ENCODE measurements at regions not wholly inside any gene's neighbourhood (a gene's known extent, or its start where the extent isn't known, plus 50 kb on each side); places are given as distances from the start of the nearest gene placed in this dataset.

GRCh38 chr2:56444339-56444738 is 260.5 kb downstream of the CCDC85A start:
- peak; percentile 22 for DNase-seq

- no peak for DNase-seq
Measured at GRCh38 chr2:56448403-56449001, 264.7 kb downstream of the CCDC85A start.

GRCh38 chr2:56449002-56449431 is 265.2 kb downstream of the CCDC85A start:
- no peak for DNase-seq

GRCh38 chr2:56449449-56449860 is 265.7 kb downstream of the CCDC85A start:
- DNase-seq: no peak

GRCh38 chr2:56450047-56450446 is 266.3 kb downstream of the CCDC85A start:
- DNase-seq: no peak

GRCh38 chr2:56450772-56451171 is 267.0 kb downstream of the CCDC85A start:
- no peak for DNase-seq

GRCh38 chr2:56455642-56456041 is 271.9 kb downstream of the CCDC85A start:
- DNase-seq: no peak

- no peak for DNase-seq
Measured at GRCh38 chr2:56456791-56457190, 273.0 kb downstream of the CCDC85A start.

- DNase-seq: no peak
Measured at GRCh38 chr2:56460508-56460907, 276.7 kb downstream of the CCDC85A start.

- no peak for DNase-seq
Measured at GRCh38 chr2:56464066-56464465, 280.3 kb downstream of the CCDC85A start.

- no peak for DNase-seq
Measured at GRCh38 chr2:56464613-56465012, 280.8 kb downstream of the CCDC85A start.

- DNase-seq: no peak
Measured at GRCh38 chr2:56465491-56465890, 281.7 kb downstream of the CCDC85A start.

- DNase-seq: no peak
Measured at GRCh38 chr2:56473524-56473923, 289.7 kb downstream of the CCDC85A start.

GRCh38 chr2:56474412-56475158 is 290.8 kb downstream of the CCDC85A start:
- peak; percentile 91 for DNase-seq

GRCh38 chr2:56475191-56475590 is 291.4 kb downstream of the CCDC85A start:
- DNase-seq: no peak

GRCh38 chr2:56476509-56477071 is 292.8 kb downstream of the CCDC85A start:
- no peak for DNase-seq

- DNase-seq: no peak
Measured at GRCh38 chr2:56478027-56478426, 294.2 kb downstream of the CCDC85A start.

- DNase-seq: no peak
Measured at GRCh38 chr2:56483081-56483480, 299.3 kb downstream of the CCDC85A start.

GRCh38 chr2:56484906-56485305 is 301.1 kb downstream of the CCDC85A start:
- no peak for DNase-seq

- DNase-seq: no peak
Measured at GRCh38 chr2:56500317-56500716, 316.5 kb downstream of the CCDC85A start.

- DNase-seq: no peak
Measured at GRCh38 chr2:56502616-56503015, 318.8 kb downstream of the CCDC85A start.

- no peak for DNase-seq
Measured at GRCh38 chr2:56505885-56506284, 322.1 kb downstream of the CCDC85A start.

GRCh38 chr2:56508662-56509061 is 324.9 kb downstream of the CCDC85A start:
- no peak for DNase-seq

GRCh38 chr2:56510610-56511009 is 326.8 kb downstream of the CCDC85A start:
- no peak for DNase-seq

Measured in NCI-H1417 treated with DMSO at 0.1 percent for 48 hours (cell line).